ENCODE measurements at regions not wholly inside any gene's neighbourhood (a gene's known extent, or its start where the extent isn't known, plus 50 kb on each side); places are given as distances from the start of the nearest gene placed in this dataset.
"Not testable (repeated sequence)": the region's sequence is repeated elsewhere in the genome, so short reads cannot be mapped to it uniquely, and the experiment has no call there.

DNA sequence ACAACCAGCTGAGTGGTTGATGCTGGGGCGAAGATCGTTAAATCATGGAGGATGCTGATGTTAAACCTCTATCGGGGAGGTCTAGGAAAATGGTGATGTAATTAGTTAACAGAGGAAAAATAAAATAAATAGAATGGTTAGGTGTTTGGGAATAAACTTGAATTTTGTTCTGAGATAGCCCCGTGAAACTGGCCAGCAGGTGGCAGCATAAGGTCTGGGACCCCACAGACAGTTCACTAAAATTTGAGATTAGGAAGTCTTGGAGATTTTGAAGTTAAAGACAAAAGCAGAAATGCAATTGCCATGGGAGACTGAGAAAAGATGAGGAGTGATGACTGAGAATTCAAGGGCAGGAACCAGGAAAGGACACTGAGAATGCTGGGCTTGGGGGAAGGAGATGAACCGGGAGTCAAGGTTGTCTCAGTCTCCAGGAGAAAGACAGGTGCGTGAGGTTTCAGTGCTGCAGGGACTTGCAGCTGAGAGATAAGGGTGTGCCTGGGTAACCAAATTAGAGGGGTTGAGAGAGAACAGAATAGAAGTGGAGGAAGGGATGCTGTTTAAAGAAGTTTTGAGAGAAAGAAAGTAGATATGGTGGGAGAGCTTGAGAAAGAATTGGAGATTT, 248.0 kb downstream of the ZNF92 start:
- DNase-seq (ENCODE audit: low spot score), result not testable (repeated sequence)

DNA sequence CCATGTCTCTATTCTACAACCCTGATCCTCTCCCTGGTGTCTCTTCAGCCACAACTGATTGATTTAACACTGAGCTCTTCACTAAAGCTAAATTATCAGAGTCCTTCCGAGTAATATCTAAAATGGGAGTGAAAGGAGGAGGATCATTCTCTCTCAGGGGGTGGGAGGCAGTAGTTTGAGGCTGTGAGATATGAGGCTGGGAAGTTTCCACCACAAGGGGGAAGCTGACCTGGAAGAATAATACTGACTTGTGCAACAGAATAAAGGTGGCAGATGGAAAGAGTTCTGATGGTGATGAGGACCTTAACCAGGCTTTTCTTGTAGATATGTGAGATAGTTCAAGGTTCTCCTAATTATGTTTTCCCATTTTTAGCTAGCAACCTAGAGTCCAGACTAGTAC, 241.6 kb upstream of the VKORC1L1 start:
- not testable (repeated sequence) for DNase-seq (ENCODE audit: low spot score)

DNA sequence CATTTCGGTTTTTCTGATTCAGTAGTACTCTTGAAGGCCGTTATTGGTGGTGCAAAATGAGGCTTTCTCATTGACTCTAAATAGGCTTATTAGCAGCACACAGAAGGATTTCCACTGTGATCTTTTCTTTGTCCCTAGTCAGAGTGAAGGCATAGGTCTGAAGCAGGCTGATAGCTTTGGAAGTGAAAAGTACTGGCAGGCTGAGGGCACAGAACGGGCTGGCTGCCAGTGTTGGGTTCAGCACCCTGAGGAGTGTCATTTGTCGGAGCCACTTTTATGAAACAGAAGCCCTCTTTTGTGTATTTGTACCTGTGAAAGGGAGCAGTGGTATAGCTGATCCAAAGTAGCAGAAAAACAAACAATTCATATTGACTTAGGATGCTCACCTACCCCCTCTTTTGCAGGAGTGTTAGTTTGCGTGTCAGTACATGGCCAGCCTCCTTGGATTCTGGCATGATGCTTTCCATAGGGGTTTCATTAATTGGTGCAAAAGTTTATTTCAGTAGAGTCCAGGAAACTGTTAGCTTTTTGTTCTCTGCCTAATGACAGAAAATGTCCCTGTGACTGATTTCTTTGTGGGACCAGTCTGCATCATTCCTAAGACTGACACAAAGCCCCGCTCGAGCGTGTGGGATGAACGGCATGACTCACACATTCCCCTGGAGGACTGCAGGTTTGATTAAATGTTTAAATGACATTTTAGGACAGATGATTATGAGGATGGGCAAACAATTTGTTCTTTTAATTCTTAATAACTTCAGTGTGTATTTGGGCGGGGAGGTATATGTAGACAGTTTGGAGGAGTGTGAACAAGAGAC, 239.1 kb upstream of the VKORC1L1 start:
- DNase-seq (ENCODE audit: low spot score), result not testable (repeated sequence)

DNA sequence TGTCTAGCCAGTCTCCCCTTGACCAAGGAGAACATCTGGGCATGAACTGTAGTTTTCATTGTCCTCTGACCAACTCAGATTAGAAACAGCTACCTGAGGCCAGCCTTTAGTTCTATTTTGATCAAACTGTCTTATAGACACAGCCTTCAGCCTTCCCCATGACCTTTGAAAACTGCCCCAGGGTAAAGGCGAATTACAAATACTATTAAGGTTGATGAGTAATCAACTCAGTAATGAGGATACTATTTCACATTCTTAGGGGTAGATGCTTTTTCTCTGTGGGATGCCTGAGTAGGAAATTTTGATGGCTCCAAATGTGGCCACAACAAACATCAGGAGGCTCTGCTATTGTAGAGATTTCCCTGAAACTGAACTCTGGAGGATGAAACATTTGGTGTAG, 234.0 kb upstream of the VKORC1L1 start:
- DNase-seq (ENCODE audit: low spot score), result not testable (repeated sequence)

DNA sequence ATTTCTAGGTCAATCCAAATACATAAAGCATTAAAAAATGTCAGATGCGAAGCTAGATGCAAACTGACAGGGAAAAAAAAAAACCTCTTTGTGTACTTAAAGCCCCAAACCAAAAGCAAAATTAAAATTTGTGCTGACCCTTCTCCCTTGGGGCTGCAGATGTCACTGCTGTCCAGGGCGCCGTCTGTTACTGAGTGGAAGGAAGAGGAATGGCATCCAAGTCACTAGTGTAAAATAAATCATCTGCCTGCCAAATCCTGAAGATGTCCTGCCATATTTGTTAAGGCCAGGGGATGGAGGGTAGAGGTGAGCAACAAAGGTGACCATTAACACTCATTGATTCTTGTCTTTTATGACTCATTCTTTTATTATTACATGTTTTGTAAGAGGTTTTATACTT, 233.2 kb upstream of the VKORC1L1 start:
- DNase-seq (ENCODE audit: low spot score), result not testable (repeated sequence)

DNA sequence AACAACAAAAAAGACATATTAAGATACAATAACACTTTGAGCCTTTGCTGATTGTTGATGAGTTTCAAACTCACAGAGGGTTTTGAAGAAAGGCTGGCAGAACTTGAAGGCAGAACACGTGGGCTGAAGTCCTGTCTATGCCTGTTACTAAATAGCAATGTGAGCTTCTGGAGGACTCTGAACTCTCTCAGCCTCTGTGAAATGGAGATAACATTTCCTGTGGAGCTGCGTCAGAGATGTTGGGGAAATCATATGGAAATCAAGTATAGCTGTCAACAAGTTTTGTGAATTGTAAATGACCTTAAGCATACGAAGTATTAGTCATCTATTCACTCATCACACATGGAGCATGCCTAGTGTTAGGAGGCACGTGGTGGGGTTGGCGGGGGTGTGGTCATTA, 229.4 kb upstream of the VKORC1L1 start:
- DNase-seq (ENCODE audit: low spot score), result not testable (repeated sequence)

DNA sequence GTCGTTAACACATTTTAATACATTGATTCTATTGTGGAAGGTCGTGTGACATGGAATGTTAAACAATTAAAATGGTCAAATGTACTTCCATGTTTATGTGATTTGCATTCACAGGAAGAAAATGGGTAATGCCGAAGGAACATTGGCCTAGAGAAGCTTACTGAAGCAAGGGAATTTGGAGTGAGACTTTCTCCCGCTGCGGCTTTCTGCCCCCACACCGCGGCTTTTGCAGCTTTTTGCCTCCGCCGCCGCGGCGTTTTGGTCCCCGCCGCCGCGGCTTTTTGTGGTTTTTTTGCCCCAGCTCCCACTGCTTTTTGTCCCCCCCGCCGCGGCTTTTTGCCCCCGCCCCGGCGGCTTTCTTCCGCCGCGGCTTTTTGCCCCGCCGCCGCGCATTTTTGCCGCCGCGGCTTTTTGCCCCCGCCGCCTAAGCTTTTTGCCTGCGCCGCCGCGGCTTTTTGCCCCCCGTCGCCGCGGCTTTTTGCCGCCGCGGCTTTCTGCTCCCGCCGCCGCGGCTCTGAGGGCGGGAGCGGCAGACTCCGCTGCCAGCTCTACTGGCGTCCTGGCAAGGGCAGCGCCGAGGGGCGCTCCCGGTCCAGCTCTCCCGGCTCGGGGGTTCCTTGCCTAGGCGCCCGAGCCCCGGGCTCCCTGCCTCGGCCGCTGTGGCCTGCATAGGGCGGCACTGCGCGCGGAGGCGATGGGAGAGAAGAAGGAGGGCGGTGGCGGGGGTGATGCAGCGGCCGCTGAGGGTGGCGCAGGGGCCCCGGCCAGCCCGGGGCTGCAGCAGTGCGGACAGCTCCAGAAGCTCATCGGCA, 225.5 kb upstream of the VKORC1L1 start:
- DNase-seq (ENCODE audit: low spot score), result not testable (repeated sequence)

DNA sequence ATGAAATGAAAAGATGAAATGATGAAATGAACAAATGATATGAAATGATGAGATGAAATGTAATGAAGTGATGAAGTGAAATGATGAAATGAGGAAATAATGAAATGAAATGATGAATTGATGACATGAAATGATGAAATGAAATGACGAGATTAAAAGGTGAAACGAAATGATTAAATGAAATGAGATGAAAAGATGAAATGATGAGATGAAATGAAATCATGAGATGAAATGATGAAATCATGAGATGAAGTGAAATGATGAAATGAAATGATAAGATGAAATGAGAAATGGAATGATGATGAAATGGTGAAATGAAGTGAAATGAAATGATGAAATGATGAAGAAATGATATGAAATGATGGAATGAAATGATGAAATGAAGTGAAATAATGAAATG, 221.7 kb upstream of the VKORC1L1 start:
- DNase-seq (ENCODE audit: low spot score), result not testable (repeated sequence)

DNA sequence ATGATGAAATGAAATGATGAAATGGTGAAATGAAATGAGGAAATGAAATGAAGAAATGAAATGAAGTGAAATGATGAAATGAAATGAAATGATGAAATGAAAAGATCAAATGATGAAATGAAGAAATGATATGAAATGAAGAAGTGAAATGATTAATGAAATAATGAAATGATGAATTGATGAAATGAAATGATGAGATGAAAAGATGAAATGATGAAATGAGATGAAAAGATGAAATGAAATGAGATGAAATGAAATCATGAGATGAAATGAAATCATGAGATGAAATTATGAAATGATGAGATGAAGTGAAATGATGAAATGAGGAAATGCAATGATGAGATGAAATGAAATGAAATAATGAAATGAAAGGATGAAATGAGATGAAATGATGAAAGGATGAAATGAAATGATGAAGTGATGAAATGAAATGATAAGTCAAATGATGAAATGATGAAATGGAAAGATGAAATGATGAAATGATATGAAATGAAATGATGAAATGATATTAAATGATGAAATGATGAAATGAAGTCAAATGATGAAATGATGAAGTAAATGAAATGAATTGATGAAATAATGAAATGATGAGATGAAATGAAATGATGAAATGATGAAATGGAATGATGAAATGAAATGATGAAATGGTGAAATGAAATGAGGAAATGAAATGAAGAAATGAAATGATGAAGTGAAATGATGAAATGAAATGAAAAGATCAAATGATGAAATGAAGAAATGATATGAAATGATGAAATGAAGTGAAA, 220.9 kb upstream of the VKORC1L1 start:
- not testable (repeated sequence) for DNase-seq (ENCODE audit: low spot score)

DNA sequence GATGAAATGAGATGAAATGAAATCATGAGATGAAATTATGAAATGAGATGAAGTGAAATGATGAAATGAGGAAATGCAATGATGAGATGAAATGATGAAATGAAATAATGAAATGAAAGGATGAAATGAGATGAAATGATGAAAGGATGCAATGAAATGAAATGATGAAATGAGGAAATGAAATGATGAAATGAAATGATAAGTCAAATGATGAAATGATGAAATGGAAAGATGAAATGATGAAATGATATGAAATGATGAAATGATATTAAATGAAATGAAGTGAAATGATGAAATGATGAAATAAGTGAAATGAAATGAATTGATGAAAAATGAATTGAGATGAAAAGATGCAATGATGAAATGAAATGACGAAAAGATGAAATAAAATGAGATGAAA, 220.2 kb upstream of the VKORC1L1 start:
- DNase-seq (ENCODE audit: low spot score), result not testable (repeated sequence)

DNA sequence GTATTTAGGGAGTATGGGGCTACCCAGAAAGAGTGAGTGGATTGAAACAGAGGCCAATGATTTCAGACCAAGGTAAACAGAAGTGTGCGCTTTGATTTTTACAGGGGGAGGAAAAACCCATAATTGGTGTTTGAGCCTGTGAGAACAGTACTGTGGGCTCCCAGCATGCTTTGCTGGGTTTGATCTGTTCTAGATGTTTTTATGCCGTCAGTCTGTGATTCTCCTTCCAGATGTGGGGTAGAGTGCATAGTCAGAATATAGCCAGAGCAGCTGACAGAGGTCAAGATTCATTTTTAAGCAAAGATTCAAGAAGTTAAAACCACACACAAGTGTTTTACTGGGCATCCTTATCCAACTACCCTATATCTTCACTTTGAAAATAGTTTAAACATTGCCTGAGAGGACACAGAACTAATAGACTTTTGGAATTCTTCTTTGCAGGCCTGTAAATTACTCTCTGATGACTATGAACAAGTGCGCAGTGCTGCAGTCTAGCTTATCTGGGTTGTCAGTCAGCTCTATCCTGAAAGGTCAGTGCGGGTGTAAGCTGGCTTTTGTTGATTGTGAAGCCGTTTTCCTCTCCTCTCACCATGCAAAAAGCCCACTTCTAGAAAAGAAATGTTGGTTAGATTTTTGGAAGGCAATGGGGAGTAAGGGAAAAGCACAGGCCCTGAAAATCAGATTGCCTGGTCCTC, 216.2 kb upstream of the VKORC1L1 start:
- DNase-seq (ENCODE audit: low spot score), result not testable (repeated sequence)

DNA sequence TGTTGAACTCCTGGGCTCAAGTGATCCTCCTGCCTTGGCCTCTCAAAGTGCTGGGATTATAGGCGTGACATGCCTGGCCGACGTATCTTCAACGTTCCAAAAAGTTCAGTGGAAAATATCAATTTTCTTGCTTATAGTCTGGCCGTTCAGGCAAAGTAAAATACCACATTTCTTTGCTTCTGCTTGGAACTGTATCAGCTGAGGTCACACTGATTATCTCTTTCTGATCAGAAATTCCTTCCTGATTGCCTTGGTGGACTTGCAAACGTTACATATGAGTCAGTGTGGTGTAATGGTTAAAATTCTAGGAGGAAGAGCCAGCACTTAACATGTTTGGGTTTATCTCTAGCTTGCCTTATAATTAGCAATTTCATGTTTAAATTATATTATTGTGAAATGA, 189.5 kb upstream of the VKORC1L1 start:
- not testable (repeated sequence) for DNase-seq (ENCODE audit: low spot score)

DNA sequence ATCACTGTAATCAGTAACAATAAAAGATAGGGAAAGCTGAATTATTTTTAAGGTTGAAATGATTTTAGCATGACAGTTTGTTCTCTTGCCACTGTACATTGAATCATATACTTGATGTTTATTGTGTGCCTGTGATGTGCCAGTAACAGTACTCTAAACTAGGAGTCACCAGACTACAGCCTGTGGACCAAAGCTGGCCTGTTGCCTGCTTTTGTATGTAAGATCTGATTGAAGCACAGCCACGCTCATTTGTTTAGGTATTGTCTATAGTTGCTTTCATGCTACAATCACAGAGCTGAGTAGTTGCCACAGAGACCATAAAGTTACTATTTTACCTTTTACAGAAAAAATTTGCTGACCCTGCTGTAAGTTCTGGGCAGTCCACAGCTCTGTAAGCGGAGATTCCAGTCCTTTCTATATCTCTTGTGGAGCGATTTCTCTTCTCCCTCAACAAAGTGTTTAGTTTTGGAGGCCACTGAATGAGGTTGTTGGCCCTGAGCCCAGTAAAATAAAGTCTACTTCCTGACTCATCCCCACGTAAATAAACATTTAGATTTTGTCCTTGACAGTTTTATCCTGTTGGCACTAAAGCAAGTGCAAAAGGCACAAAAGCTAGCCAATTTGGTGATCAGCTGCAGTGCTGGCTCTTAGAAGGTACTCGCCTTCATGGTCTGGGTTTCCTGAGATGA, 173.7 kb upstream of the VKORC1L1 start:
- DNase-seq (ENCODE audit: low spot score), result not testable (repeated sequence)

DNA sequence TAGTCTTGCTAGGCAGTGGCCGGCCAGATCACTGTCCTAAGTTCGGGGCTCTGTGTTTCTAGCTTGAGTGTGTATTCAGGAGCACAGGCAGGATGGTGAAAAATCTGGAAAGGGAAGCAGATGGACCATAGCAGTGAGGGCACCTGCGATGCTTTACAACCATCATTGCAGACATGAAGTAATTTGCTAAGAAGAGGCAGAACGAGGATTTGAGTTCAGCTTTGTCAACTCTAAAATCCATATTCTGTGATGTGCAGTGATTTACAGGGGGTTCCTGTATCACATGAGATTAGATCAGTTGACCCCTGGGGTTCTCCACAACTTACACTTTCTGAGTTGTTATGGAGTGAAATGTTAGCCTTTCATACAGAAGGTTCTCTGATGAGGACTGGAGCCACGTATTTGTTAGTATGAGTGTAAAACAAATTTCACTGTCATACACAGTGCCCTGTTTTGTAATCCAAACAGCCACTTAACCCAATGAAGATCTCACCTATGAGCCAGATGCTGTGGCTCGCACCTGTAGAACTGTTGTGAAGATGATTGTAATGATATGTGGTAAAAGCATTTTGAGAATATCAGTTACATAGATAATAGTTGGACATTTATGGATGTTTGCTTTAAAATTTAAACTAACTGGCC, 173.0 kb upstream of the VKORC1L1 start:
- DNase-seq (ENCODE audit: low spot score), result not testable (repeated sequence)

DNA sequence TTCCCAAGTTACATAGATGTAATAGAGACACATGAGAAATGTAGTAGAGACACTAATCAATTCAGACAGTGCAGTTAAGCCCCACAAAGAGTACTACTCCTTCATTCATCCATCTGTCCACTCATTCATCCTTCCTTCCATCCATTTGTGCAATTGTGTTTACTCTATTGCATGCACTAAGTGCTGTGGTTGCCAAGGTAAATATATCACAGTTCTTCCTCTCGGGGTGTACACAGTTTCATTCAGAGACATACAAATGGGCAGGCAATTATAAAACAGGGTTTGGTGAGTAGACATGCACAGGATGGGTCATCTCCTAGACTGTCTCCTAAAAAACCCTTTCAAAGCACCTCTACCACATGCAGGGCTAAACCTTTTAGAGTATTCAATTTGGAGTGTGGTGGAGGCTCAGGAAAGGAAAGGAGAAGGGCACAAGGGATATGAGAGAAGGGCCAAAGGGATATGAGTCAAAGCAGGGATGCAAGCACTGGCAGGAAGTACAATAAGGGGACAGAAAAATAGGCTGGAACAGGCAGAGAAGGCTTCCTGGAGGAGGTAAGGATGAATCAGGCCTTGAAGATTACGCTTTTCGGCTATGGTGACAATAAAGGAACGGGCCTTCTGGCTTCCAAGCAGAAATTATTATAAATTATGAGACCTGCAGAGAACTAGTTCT, 153.6 kb upstream of the VKORC1L1 start:
- not testable (repeated sequence) for DNase-seq (ENCODE audit: low spot score)

DNA sequence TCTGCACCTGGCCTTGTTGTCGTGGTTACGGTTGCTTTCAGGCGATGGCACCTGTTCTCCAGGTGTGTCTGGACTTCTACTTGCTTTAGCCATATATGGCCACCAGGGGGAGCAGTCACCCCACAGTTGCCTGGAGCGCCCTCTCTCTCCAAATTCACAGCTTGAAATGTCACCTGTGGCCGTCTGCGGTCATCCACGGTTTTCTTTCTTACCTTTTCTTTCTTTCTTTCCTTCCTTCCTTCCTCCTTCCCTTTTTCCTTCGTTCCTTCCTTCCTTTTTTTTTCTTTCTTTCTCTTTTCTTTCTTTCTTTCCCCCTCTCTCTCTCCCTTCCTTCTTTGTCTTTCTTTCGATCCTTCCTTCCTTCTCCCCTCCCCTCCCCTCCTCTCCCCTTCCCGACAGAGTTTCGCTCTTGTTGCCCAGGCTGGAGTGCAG, 150.5 kb upstream of the VKORC1L1 start:
- DNase-seq (ENCODE audit: low spot score), result peak; percentile 68

DNA sequence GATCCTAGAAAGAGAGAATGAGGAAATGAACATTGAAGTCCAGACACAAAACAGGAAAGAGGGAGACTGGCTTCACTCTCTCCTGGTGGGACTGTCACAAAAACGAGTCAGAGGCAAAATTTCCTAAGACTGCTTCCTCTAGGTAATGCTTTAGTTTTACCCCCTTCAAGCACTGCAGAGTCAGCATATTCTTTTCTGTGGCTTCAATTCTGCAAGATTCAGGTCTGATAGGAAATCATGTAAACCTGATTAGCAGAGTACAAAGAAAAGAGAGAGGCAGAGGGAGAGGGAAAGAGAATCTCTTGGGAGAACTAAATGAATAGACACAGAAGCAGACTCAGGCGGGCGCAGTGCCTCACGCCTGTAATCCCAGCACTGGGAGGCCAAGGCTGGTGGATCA, 145.7 kb upstream of the VKORC1L1 start:
- DNase-seq (ENCODE audit: low spot score), result not testable (repeated sequence)

DNA sequence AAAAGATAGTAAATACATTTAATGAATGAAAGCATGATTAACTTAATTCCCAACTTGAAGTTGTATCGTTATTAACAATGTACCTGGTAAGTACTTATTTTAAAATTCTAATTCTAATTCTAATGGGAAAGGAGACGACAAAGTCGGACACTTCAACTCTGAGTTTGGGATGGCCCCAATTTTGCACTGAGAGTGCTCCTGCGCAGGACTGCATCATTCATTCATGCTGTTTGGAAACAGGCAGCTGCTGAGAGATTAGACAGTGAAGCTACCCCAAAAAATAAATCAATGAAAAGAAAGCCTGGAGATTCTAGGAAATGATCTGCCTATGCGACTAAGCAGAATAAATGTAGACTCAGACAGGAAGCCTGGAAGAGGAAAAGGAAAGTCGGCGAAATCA, 141.7 kb upstream of the VKORC1L1 start:
- no peak for DNase-seq (ENCODE audit: low spot score)

DNA sequence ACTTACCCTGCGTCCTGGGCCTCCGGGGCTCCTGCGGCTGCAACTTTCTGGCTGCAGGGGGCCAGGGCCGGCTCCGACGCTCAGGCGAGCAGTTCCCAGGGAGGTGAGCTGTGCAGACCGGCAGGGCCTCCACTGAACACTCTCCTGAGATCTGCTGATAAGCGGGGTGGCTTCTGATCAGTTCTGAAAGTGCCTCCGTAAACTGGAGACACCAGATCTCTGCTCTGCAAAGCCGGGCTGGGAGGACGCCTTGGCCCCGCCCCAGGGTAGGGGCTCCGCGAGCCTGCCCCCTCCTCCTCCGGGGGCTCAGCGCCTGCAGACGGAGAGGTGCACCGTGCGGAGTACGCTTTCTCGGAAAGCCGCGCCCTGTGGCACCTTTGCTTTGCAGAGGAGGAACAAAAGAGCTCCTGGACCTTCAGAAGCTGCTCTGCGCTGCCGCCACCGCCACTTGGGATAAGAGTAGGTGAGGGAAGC, 141.3 kb upstream of the VKORC1L1 start:
- no peak for DNase-seq (ENCODE audit: low spot score)

Measured in ureter (tissue), 1 donor.